GM12878 (cell line): ENCODE measurements at regions not wholly inside any gene's neighbourhood (a gene's known extent, or its start where the extent isn't known, plus 50 kb on each side); places are given as distances from the start of the nearest gene placed in this dataset.

Experiments used
- ATAC-seq: fragments of 200-7000 bp; cut with Tn5 transposase; 3 replicates; pipeline ENCODE4 v1.9.1; 2020; ENCODE audit warnings: mild to moderate bottlenecking, moderate library complexity
- BruUV-seq: library from RNA; stranded (reverse); fragments of 400-500 nt; replicated peaks from 2 replicates; lab custom pipeline; 2021; lab: Mats Ljungman, UMichigan
- CTCF ChIA-PET: fragments of 300-600 bp; sonication (Branson Sonifier 250); formaldehyde crosslinking; extraction: SDS; loops from one replicate; lab custom pipeline; 2021; ENCODE audit warnings: inconsistent platforms; lab: Yijun Ruan, JAX
- POLR2A ChIA-PET: fragments of 350-600 bp; formaldehyde crosslinking; extraction: SDS; loops from one replicate; lab custom pipeline; 2021; ENCODE audit warnings: inconsistent platforms; lab: Charles Lee
- RAD21 ChIA-PET: fragments of 300-600 bp; sonication (Branson Sonifier 250); formaldehyde crosslinking; loops from one replicate; lab custom pipeline; 2023; ENCODE audit warnings: antibody characterized with exemption; ENCODE audit not compliant: unreplicated experiment; lab: Charles Lee
- SMC1A ChIA-PET: fragments of 300-600 bp; sonication (Branson Sonifier 250); formaldehyde crosslinking; loops from one replicate; lab custom pipeline; 2023; ENCODE audit not compliant: unreplicated experiment, uncharacterized antibody; lab: Charles Lee
- DNase-seq: peaks from one replicate; pipeline ENCODE4 v3.0.0-alpha.2; 2011; ENCODE audit warnings: low read depth, low spot score
- FAIRE-seq: peaks from 3 replicates; lab custom pipeline; 2011; peaks lifted over from hg19 to GRCh38; lab: Jason Lieb, UNC
- H2AFZ ChIP-seq: 2 replicates; pipeline ENCODE4 v1.6.0; 2011; ENCODE audit warnings: low read depth, low read length, control low read depth; ENCODE audit not compliant: control insufficient read depth
- H3K27ac ChIP-seq: 2 replicates; pipeline ENCODE4 v1.5.1; 2011; ENCODE audit warnings: control low read depth; ENCODE audit not compliant: control insufficient read depth, insufficient read depth
- H3K27me3 ChIP-seq, 2 experiments: replicated peaks in 1 of 2; 2 replicates each; pipeline versions ENCODE4 v1.6.0 to v1.6.1; 2011; ENCODE audit warnings: low read length in 1 of 2; ENCODE audit not compliant: control insufficient read depth in 2 of 2, insufficient read depth in 2 of 2
- H3K36me3 ChIP-seq, 2 experiments: 2 replicates each; pipeline ENCODE4 v1.5.1; 2011; ENCODE audit warnings: low read length in 1 of 2; ENCODE audit not compliant: control insufficient read depth in 2 of 2, insufficient read depth in 2 of 2
- H3K4me1 ChIP-seq: 2 replicates; pipeline ENCODE4 v1.6.1; 2011; ENCODE audit warnings: mild to moderate bottlenecking, low read length, moderate library complexity, mixed read lengths; ENCODE audit not compliant: control insufficient read depth, insufficient read depth
- H3K4me2 ChIP-seq: 2 replicates; pipeline ENCODE4 v1.6.0; 2011; ENCODE audit warnings: control low read depth; ENCODE audit not compliant: control insufficient read depth, insufficient read depth
- H3K4me3 ChIP-seq: fragments of 200-600 bp; sonication (generic); 2 replicates; pipeline ENCODE4 v1.5.1; 2016
- H3K79me2 ChIP-seq: 2 replicates; pipeline ENCODE4 v1.6.0; 2011; ENCODE audit warnings: low read length; ENCODE audit not compliant: control insufficient read depth, insufficient read depth
- H3K9ac ChIP-seq: 2 replicates; pipeline ENCODE4 v1.8.0; 2011; ENCODE audit warnings: low read length, control low read depth, mixed read lengths; ENCODE audit not compliant: control insufficient read depth, insufficient read depth
- H3K9me3 ChIP-seq: replicated peaks from 3 replicates; pipeline ENCODE4 v1.5.1; 2011; ENCODE audit warnings: mild to moderate bottlenecking, low read length; ENCODE audit not compliant: control insufficient read depth, insufficient read depth
- H4K20me1 ChIP-seq: 2 replicates; pipeline ENCODE4 v1.6.0; 2011; ENCODE audit not compliant: control insufficient read depth, insufficient read depth
- BCL11A ChIP-seq: IDR thresholded peaks from 2 replicates; pipeline ENCODE4 v1.6.1; 2011; ENCODE audit warnings: low read depth, low read length
- CHD4 ChIP-seq: fragments of 200-600 bp; sonication (generic); IDR thresholded peaks from 2 replicates; pipeline ENCODE4 v1.6.1; 2016; ENCODE audit warnings: mild to moderate bottlenecking
- EGR1 ChIP-seq, 2 experiments: IDR thresholded peaks; 1 replicate in 1 of 2; 2 replicates in 1 of 2; pipeline ENCODE4 v1.6.1; 2011 to 2012; ENCODE audit warnings: low read depth in 2 of 2, low read length in 2 of 2, borderline replicate concordance in 1 of 2, mild to moderate bottlenecking in 1 of 2, moderate library complexity in 1 of 2
- MTA3 ChIP-seq: IDR thresholded peaks from 2 replicates; pipeline ENCODE4 v1.6.1; 2012; ENCODE audit warnings: low read length, inconsistent platforms, borderline replicate concordance
- NFYB ChIP-seq: IDR thresholded peaks from 2 replicates; pipeline ENCODE4 v1.6.1; 2011; ENCODE audit warnings: low read depth, mild to moderate bottlenecking, low read length, improper control_type of control experiment, moderate library complexity; ENCODE audit not compliant: insufficient read depth
- NRF1 ChIP-seq: conservative IDR thresholded peaks from 2 replicates; pipeline ENCODE4 v1.6.1; 2011; ENCODE audit warnings: mild to moderate bottlenecking, low read depth, low read length, improper control_type of control experiment
- POLR2AphosphoS5 ChIP-seq: IDR thresholded peaks from 2 replicates; pipeline ENCODE4 v1.6.1; 2011; ENCODE audit warnings: mild to moderate bottlenecking, low read length, inconsistent platforms
- POU2F2 ChIP-seq: IDR thresholded peaks from 3 replicates; pipeline ENCODE4 v1.6.1; 2011; ENCODE audit warnings: low read depth, mild to moderate bottlenecking, low read length, borderline replicate concordance
- SMAD1 ChIP-seq: fragments of 450-650 bp; IDR thresholded peaks from 2 replicates; pipeline ENCODE4 v1.6.1; 2018; ENCODE audit warnings: mild to moderate bottlenecking, low read depth; ENCODE audit not compliant: partially characterized antibody
- SUZ12 ChIP-seq: fragments of 200-600 bp; sonication (generic); IDR thresholded peaks from one replicate; pipeline ENCODE4 v1.6.1; 2018; ENCODE audit warnings: antibody characterized with exemption, mild to moderate bottlenecking; ENCODE audit not compliant: unreplicated experiment
- TAF1 ChIP-seq: IDR thresholded peaks from 2 replicates; pipeline ENCODE4 v1.6.1; 2011; ENCODE audit warnings: mild to moderate bottlenecking, low read depth, low read length, borderline replicate concordance
- WRNIP1 ChIP-seq: IDR thresholded peaks from 2 replicates; pipeline ENCODE4 v1.6.1; 2011; ENCODE audit warnings: low read depth, low read length, improper control_type of control experiment, borderline replicate concordance
- YBX1 ChIP-seq: fragments of 450-650 bp; IDR thresholded peaks from 2 replicates; pipeline ENCODE4 v1.6.1; 2016; ENCODE audit warnings: antibody characterized with exemption
- WGBS: methylation state at CpG from one replicate; pipeline ENCODE4 v1.1.6; 2016; ENCODE audit warnings: low lambda C conversion rate; ENCODE audit not compliant: insufficient replicate concordance, insufficient coverage; ENCODE audit errors: missing lambda C conversion rate; 5-methylcytosine and 5-hydroxymethylcytosine counted together
- in situ Hi-C: fragments of 300-500 bp; cut with MboI; formaldehyde crosslinking; loops from 9 replicates; pipeline ENCODE4 v1.14.3; 2018; ENCODE audit warnings: mixed read lengths
- intact Hi-C: fragments of 100-400 bp; cut with micrococcal nuclease; formaldehyde crosslinking; loops from one replicate; pipeline ENCODE4 v1.14.2; 2022; ENCODE audit not compliant: unreplicated experiment
- TF ChIP-seq, protein P1 (sequence below): IDR thresholded peaks from 2 replicates; pipeline ENCODE4 v1.6.1; 2011; ENCODE audit warnings: low read depth, mild to moderate bottlenecking, low read length, moderate library complexity, borderline replicate concordance; ENCODE audit errors: extremely low read depth
- TF ChIP-seq, protein P2 (sequence below): IDR thresholded peaks from 2 replicates; pipeline ENCODE4 v1.6.1; 2011; ENCODE audit warnings: borderline replicate concordance, low read depth, mild to moderate bottlenecking, moderate library complexity, low read length; ENCODE audit not compliant: insufficient read depth, poor library complexity, severe bottlenecking
- TF ChIP-seq, protein P3 (sequence below): fragments of 450-650 bp; formaldehyde crosslinking; IDR thresholded peaks from 2 replicates; pipeline ENCODE4 v1.4.0; 2022; ENCODE audit warnings: mild to moderate bottlenecking, moderate library complexity
- TF ChIP-seq, protein P4 (sequence below): fragments of 450-650 bp; IDR thresholded peaks from 2 replicates; pipeline ENCODE4 v1.6.1; 2017; ENCODE audit warnings: mild to moderate bottlenecking, moderate library complexity

DNA sequence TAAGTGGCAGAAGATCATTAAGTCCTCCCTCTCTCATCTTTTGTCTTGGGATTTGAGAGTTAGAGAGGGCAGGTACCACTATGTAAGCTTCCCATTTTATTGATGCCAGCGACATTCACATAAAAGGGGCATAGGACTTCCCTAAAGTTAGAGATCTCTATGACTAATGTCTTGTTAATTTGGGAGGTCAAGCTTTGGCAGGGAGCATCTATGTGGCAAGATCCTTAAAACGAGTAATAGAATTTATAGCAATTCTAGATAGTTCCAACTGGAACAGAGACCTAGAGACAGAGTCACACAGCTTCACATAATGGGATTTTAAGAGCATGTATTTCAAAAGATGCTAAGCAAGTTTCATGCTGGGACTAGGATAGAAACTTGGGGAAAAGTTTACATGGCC lies 308.0 kb downstream of the MAP2K6 start:
- no peak overlapping the region for H3K4me3 ChIP-seq
- ATAC-seq, result no peak
- in situ Hi-C loops, result no loop called here
- ChIA-PET CTCF (interaction anchor here (0.7 kb wide), 1 partner anchor 829 kb away, joined by 5 read pairs; no protein-coding TSS in a partner anchor), POLR2A (no interaction called here), SMC1A (no interaction called here), RAD21 (no interaction called here)
- no TSS peak for BruUV-seq
- H3K27ac ChIP-seq, result no peak overlapping the region
- no peaks in the 10 kb centered on the region for H3K36me3 ChIP-seq
- no peaks in the 10 kb centered on the region for H3K9me3 ChIP-seq
- no peaks in the 10 kb centered on the region for H3K4me1 ChIP-seq
- H3K9ac ChIP-seq, result no peak overlapping the region
- 7% methylated on average over 2 of the region's 2 CpGs for WGBS
- no peak overlapping the region for H2AFZ ChIP-seq
- no peak overlapping the region for H3K4me2 ChIP-seq
- no peak for DNase-seq
- H3K27me3 ChIP-seq, result no peaks in the 10 kb centered on the region
- intact Hi-C loops, result no loop called here
- no peaks in the 10 kb centered on the region for H3K79me2 ChIP-seq
- no peak for FAIRE-seq
- no peaks in the 10 kb centered on the region for H4K20me1 ChIP-seq
- TF ChIP-seq EGR1 (IDR thresholded peaks at IDR 0.05; ENCODE audit: borderline replicate concordance in 1 of 2, low read depth in 2 of 2, low read length in 2 of 2) (no peak), TAF1 (no peak), MTA3 (no peak), NFYB (no peak), SMAD1 (no peak), BCL11A (no peak), POLR2AphosphoS5 (no peak), SUZ12 (no peak), CHD4 (no peak), POU2F2 (no peak), NRF1 (no peak), YBX1 (no peak), WRNIP1 (no peak)
- TF ChIP-seq, protein P1, sequence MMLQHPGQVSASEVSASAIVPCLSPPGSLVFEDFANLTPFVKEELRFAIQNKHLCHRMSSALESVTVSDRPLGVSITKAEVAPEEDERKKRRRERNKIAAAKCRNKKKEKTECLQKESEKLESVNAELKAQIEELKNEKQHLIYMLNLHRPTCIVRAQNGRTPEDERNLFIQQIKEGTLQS, result no peak
- TF ChIP-seq, protein P2, sequence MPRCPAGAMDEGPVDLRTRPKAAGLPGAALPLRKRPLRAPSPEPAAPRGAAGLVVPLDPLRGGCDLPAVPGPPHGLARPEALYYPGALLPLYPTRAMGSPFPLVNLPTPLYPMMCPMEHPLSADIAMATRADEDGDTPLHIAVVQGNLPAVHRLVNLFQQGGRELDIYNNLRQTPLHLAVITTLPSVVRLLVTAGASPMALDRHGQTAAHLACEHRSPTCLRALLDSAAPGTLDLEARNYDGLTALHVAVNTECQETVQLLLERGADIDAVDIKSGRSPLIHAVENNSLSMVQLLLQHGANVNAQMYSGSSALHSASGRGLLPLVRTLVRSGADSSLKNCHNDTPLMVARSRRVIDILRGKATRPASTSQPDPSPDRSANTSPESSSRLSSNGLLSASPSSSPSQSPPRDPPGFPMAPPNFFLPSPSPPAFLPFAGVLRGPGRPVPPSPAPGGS, result no peak
- TF ChIP-seq, protein P3, sequence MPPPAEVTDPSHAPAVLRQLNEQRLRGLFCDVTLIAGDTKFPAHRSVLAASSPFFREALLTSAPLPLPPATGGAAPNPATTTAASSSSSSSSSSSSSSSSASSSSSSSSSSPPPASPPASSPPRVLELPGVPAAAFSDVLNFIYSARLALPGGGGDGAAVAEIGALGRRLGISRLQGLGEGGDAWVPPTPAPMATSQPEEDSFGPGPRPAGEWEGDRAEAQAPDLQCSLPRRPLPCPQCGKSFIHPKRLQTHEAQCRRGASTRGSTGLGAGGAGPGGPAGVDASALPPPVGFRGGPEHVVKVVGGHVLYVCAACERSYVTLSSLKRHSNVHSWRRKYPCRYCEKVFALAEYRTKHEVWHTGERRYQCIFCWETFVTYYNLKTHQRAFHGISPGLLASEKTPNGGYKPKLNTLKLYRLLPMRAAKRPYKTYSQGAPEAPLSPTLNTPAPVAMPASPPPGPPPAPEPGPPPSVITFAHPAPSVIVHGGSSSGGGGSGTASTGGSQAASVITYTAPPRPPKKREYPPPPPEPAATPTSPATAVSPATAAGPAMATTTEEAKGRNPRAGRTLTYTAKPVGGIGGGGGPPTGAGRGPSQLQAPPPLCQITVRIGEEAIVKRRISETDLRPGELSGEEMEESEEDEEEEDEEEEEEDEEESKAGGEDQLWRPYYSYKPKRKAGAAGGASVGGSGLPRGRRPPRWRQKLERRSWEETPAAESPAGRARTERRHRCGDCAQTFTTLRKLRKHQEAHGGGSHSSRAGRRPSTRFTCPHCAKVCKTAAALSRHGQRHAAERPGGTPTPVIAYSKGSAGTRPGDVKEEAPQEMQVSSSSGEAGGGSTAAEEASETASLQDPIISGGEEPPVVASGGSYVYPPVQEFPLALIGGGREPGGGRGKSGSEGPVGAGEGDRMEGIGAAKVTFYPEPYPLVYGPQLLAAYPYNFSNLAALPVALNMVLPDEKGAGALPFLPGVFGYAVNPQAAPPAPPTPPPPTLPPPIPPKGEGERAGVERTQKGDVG (CRISPR knock-in tag), result no peak
- TF ChIP-seq, protein P4, sequence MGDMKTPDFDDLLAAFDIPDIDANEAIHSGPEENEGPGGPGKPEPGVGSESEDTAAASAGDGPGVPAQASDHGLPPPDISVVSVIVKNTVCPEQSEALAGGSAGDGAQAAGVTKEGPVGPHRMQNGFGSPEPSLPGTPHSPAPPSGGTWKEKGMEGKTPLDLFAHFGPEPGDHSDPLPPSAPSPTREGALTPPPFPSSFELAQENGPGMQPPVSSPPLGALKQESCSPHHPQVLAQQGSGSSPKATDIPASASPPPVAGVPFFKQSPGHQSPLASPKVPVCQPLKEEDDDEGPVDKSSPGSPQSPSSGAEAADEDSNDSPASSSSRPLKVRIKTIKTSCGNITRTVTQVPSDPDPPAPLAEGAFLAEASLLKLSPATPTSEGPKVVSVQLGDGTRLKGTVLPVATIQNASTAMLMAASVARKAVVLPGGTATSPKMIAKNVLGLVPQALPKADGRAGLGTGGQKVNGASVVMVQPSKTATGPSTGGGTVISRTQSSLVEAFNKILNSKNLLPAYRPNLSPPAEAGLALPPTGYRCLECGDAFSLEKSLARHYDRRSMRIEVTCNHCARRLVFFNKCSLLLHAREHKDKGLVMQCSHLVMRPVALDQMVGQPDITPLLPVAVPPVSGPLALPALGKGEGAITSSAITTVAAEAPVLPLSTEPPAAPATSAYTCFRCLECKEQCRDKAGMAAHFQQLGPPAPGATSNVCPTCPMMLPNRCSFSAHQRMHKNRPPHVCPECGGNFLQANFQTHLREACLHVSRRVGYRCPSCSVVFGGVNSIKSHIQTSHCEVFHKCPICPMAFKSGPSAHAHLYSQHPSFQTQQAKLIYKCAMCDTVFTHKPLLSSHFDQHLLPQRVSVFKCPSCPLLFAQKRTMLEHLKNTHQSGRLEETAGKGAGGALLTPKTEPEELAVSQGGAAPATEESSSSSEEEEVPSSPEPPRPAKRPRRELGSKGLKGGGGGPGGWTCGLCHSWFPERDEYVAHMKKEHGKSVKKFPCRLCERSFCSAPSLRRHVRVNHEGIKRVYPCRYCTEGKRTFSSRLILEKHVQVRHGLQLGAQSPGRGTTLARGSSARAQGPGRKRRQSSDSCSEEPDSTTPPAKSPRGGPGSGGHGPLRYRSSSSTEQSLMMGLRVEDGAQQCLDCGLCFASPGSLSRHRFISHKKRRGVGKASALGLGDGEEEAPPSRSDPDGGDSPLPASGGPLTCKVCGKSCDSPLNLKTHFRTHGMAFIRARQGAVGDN, result no peak
